ENCODE measurements at regions not wholly inside any gene's neighbourhood (a gene's known extent, or its start where the extent isn't known, plus 50 kb on each side); places are given as distances from the start of the nearest gene placed in this dataset.

DNA sequence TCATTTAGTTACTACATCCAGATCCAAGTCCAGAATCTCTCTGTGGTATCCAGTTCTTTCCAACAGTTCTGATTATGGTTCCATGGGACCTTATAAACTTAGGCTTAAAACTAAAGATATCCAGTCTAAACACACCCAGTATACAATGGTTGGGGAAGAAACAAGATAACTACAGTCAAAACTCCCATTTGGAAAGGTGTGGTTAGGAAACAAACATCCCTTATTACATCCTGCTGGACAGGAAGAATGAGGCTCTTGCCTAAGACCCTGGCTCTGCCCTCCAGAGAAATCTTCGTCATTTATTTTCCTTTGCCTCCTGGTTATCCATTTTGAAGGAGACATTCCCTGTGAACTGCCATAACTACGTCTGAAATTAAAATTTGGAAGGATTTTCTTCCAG is 64.6 kb upstream of the EPB41L4A start:
- TF ChIP-seq POLR2A (IDR thresholded peaks at IDR 0.05; ENCODE audit: low read length) (no peak), GATA1 (IDR thresholded peaks at IDR 0.05; ENCODE audit: low read depth, low read length) (no peak)

Measured in erythroblast (primary cell).